ENCODE measurements at regions not wholly inside any gene's neighbourhood (a gene's known extent, or its start where the extent isn't known, plus 50 kb on each side); places are given as distances from the start of the nearest gene placed in this dataset.

DNA sequence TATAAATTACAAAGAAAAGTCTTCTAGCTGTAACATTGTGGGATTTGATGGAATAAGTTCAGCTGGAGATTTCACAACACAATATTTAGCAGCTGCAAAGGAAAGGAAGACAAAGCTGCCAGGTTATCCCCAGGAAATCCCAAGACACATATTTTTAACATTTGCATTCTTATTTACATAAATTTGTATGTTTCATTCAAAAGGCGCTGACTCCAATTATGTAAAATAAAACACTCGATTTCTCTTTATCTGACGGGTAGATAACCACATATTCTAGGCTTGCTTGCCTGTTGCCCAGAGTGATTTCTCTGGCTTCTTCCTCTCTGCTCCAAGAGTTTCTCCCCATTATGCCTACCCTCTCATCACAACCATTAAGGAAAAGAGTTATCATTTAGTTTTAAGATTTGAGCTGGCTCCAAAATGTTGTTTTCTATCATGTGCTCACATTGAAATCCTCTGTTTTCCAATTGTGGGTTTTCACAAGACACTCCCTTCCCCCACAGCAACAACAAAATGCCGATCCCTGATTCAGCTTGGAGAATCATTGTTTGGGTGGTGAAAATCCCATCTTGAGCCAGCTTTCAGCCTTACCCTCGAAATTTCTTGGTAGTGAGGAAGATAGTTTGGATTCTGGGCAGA, 128.2 kb upstream of the RASGEF1B start:
- H2BK120ac ChIP-seq (ENCODE audit: low read depth, low read length), result no peak overlapping the region
- no peak overlapping the region for H2BK5ac ChIP-seq (ENCODE audit: low read depth, low read length, poor library complexity, severe bottlenecking)
- peak overlapping the region; percentile 14 for H3K9ac ChIP-seq (ENCODE audit: low read length)
- no peaks in the 10 kb centered on the region for H3K4me1 ChIP-seq (ENCODE audit: control insufficient read depth, insufficient read depth, low read depth, low read length)
- H3K4ac ChIP-seq (ENCODE audit: low read depth in 1 of 2, low read length in 2 of 2), result no peak overlapping the region
- H3K27ac ChIP-seq (ENCODE audit: low read length, poor library complexity, severe bottlenecking), result no peak overlapping the region
- H2AFZ ChIP-seq (ENCODE audit: low read depth, low read length), result no peak overlapping the region
- no peak overlapping the region for H3K4me2 ChIP-seq (ENCODE audit: low read length, poor library complexity, severe bottlenecking)
- H3K23ac ChIP-seq (ENCODE audit: low read length in 2 of 2), result no peak overlapping the region
- no peak overlapping the region for H2AK5ac ChIP-seq (ENCODE audit: low read length, severe bottlenecking)
- peak overlapping the region in 1 of 2 experiments; percentile 36 for H3K4me3 ChIP-seq (ENCODE audit: insufficient read depth in 1 of 2, low read depth in 1 of 2, low read length in 2 of 2)
- whole genome bisulfite sequencing, result 86% methylated on average over 4 of the region's 5 CpGs
- H2BK15ac ChIP-seq (ENCODE audit: low read depth, poor library complexity, severe bottlenecking), result no peak overlapping the region
- H2BK12ac ChIP-seq (ENCODE audit: low read length in 2 of 2), result no peak overlapping the region
- no peak overlapping the region for H4K91ac ChIP-seq (ENCODE audit: low read length)
- peaks cover 7% of the 10 kb centered on the region for H3K9me3 ChIP-seq (ENCODE audit: control insufficient read depth, low read length)
- H3K36me3 ChIP-seq (ENCODE audit: control insufficient read depth in 1 of 2, insufficient read depth in 2 of 2, low read depth in 1 of 2, low read length in 2 of 2), result no peaks in the 10 kb centered on the region
- no peak overlapping the region for H4K8ac ChIP-seq (ENCODE audit: low read length)
- no peak overlapping the region for H3K18ac ChIP-seq (ENCODE audit: low read depth in 1 of 2, low read length in 2 of 2)
- no peak for DNase-seq
- no peak overlapping the region for H3K14ac ChIP-seq (ENCODE audit: low read length in 2 of 2)
- peaks cover 0 to 22% of the 10 kb centered on the region in 2 experiments for H3K27me3 ChIP-seq (ENCODE audit: control insufficient read depth in 1 of 2, insufficient read depth in 1 of 2, low read length in 2 of 2)
- no peaks in the 10 kb centered on the region for H3K79me1 ChIP-seq (replicated peaks; ENCODE audit: low read length, poor library complexity, severe bottlenecking)

DNA sequence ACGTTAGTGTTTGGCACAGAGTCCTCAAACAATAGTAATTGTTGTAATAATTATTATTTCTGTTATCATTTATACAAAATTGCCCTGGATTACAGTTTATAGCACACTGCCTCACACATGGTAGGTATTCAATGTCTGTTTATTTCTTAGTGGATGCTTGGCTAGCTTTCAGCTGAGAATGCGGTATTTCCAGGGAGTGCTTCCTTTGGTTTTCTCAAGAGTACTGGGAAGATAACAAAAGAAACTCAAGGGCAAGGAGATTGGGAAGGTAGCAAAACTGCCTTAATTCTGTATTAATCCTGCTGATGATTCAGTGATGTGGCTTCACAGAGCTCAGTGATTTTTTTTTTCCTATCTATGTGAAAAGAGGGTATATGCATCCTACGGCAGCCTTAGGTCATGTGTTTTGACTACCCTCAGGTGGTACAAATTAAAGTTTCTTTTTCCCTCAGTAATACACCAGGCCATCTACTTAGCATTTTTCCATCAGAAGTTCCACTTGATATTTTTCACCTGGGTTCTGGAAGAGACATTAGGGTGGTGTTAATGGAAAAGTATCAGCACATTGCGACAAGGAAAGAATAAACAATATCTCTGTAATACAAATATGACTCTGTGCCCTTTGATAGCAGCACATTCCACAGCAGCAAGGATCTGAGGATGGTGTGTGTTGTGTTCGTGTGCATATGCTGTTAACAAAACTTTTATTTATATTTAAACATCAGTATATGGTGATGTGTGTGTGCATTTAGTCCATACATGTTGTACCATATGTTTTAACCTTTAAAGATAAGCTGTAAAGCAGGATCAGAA, 124.3 kb upstream of the RASGEF1B start:
- no peak for DNase-seq
- Histone ChIP-seq H3K4me1 (ENCODE audit: control insufficient read depth, insufficient read depth, low read depth, low read length) (no peaks in the 10 kb centered on the region), H2AK5ac (ENCODE audit: low read length, severe bottlenecking) (no peak overlapping the region), H2BK5ac (ENCODE audit: low read depth, low read length, poor library complexity, severe bottlenecking) (no peak overlapping the region), H3K9ac (ENCODE audit: low read length) (no peak overlapping the region), H3K4me2 (ENCODE audit: low read length, poor library complexity, severe bottlenecking) (no peak overlapping the region), H2BK12ac (ENCODE audit: low read length in 2 of 2) (no peak overlapping the region), H4K91ac (ENCODE audit: low read length) (no peak overlapping the region), H3K4me3 (ENCODE audit: insufficient read depth in 1 of 2, low read depth in 1 of 2, low read length in 2 of 2) (no peak overlapping the region), H3K23ac (ENCODE audit: low read length in 2 of 2) (no peak overlapping the region), H4K8ac (ENCODE audit: low read length) (no peak overlapping the region), H2BK15ac (ENCODE audit: low read depth, poor library complexity, severe bottlenecking) (no peak overlapping the region), H3K36me3 (ENCODE audit: control insufficient read depth in 1 of 2, insufficient read depth in 2 of 2, low read depth in 1 of 2, low read length in 2 of 2) (no peaks in the 10 kb centered on the region), H2BK120ac (ENCODE audit: low read depth, low read length) (no peak overlapping the region), H3K79me1 (replicated peaks; ENCODE audit: low read length, poor library complexity, severe bottlenecking) (no peaks in the 10 kb centered on the region), H3K27me3 (ENCODE audit: control insufficient read depth in 1 of 2, insufficient read depth in 1 of 2, low read length in 2 of 2) (peaks cover 0 to 21% of the 10 kb centered on the region in 2 experiments), H3K4ac (ENCODE audit: low read depth in 1 of 2, low read length in 2 of 2) (no peak overlapping the region), H3K27ac (ENCODE audit: low read length, poor library complexity, severe bottlenecking) (no peak overlapping the region), H3K9me3 (ENCODE audit: control insufficient read depth, low read length) (peaks cover 7% of the 10 kb centered on the region), H3K14ac (ENCODE audit: low read length in 2 of 2) (no peak overlapping the region), H3K18ac (ENCODE audit: low read depth in 1 of 2, low read length in 2 of 2) (no peak overlapping the region), H2AFZ (ENCODE audit: low read depth, low read length) (no peak overlapping the region)
- 90% methylated on average over 1 of the region's 5 CpGs for WGBS

DNA sequence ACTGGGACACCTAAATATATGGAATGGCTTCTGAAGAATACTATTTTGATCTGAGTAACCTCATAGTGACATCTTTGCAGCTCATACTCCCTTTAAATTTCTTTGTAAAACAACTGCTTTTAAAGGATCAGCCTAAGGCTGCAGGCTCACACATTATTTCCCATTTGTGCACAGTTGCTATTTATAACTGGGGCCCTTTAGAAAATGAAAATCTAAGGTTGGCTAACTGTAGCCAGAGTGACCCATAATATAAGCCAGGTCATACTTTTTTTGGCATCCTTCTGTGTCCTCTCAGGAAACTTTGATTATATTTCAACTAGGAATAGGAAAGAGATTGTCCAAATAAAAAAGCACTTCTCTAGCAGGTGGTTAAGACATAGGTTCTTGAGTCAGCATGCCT, 123.6 kb upstream of the RASGEF1B start:
- H3K4me1 ChIP-seq (ENCODE audit: control insufficient read depth, insufficient read depth, low read depth, low read length), result no peaks in the 10 kb centered on the region
- H3K9me3 ChIP-seq (ENCODE audit: control insufficient read depth, low read length), result peaks cover 7% of the 10 kb centered on the region
- no peak overlapping the region for H2AFZ ChIP-seq (ENCODE audit: low read depth, low read length)
- peaks cover 0 to 14% of the 10 kb centered on the region in 2 experiments for H3K27me3 ChIP-seq (ENCODE audit: control insufficient read depth in 1 of 2, insufficient read depth in 1 of 2, low read length in 2 of 2)
- H4K91ac ChIP-seq (ENCODE audit: low read length), result no peak overlapping the region
- no peaks in the 10 kb centered on the region for H3K36me3 ChIP-seq (ENCODE audit: control insufficient read depth in 1 of 2, insufficient read depth in 2 of 2, low read depth in 1 of 2, low read length in 2 of 2)
- no peak overlapping the region for H2BK12ac ChIP-seq (ENCODE audit: low read length in 2 of 2)
- H3K4me2 ChIP-seq (ENCODE audit: low read length, poor library complexity, severe bottlenecking), result no peak overlapping the region
- no peak overlapping the region for H3K18ac ChIP-seq (ENCODE audit: low read depth in 1 of 2, low read length in 2 of 2)
- H2AK5ac ChIP-seq (ENCODE audit: low read length, severe bottlenecking), result no peak overlapping the region
- no peak overlapping the region for H3K23ac ChIP-seq (ENCODE audit: low read length in 2 of 2)
- H2BK120ac ChIP-seq (ENCODE audit: low read depth, low read length), result no peak overlapping the region
- DNase-seq, result no peak
- no peak overlapping the region for H2BK5ac ChIP-seq (ENCODE audit: low read depth, low read length, poor library complexity, severe bottlenecking)
- no peak overlapping the region for H2BK15ac ChIP-seq (ENCODE audit: low read depth, poor library complexity, severe bottlenecking)
- H3K14ac ChIP-seq (ENCODE audit: low read length in 2 of 2), result no peak overlapping the region
- H3K9ac ChIP-seq (ENCODE audit: low read length), result no peak overlapping the region
- no peak overlapping the region for H4K8ac ChIP-seq (ENCODE audit: low read length)
- H3K4ac ChIP-seq (ENCODE audit: low read depth in 1 of 2, low read length in 2 of 2), result no peak overlapping the region
- H3K79me1 ChIP-seq (replicated peaks; ENCODE audit: low read length, poor library complexity, severe bottlenecking), result no peaks in the 10 kb centered on the region
- no peak overlapping the region for H3K27ac ChIP-seq (ENCODE audit: low read length, poor library complexity, severe bottlenecking)
- H3K4me3 ChIP-seq (ENCODE audit: insufficient read depth in 1 of 2, low read depth in 1 of 2, low read length in 2 of 2), result no peak overlapping the region

DNA sequence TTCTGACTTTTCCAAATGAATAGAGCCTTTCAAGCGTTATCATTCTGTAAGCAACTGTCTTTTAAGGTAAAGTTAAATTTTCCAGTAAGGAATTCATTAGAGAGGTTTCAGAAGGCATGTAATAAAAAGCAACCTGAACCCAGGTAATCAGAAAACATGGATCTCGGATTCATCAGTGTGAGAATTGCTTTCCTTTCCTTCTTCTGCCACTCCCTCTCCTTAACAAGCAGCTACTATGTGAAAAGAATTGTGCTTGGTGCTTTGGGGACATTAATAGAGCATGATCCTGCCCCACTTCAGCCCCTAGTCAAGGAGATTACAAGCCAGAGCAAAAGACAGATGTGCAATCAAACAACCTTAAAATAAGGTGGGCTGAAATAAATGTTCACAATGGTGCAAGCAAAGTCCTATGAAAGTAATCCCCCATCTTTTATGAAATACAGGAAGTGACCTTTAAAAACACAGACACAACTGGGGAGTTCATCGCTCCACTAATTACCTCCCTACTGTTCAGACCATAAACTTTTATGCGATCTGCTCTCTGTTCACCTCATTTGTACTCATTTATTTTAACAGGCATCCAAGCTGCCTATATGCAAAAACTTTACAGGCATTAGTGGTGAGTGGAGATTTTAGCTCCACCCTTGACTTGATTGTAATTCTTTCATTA, 122.9 kb upstream of the RASGEF1B start:
- H3K9me3 ChIP-seq (ENCODE audit: control insufficient read depth, low read length), result peaks cover 7% of the 10 kb centered on the region
- no peak overlapping the region for H3K14ac ChIP-seq (ENCODE audit: low read length in 2 of 2)
- H3K23ac ChIP-seq (ENCODE audit: low read length in 2 of 2), result no peak overlapping the region
- no peak overlapping the region for H2BK15ac ChIP-seq (ENCODE audit: low read depth, poor library complexity, severe bottlenecking)
- peaks cover 0 to 9% of the 10 kb centered on the region in 2 experiments for H3K27me3 ChIP-seq (ENCODE audit: control insufficient read depth in 1 of 2, insufficient read depth in 1 of 2, low read length in 2 of 2)
- no peak overlapping the region for H2BK5ac ChIP-seq (ENCODE audit: low read depth, low read length, poor library complexity, severe bottlenecking)
- H3K79me1 ChIP-seq (replicated peaks; ENCODE audit: low read length, poor library complexity, severe bottlenecking), result no peaks in the 10 kb centered on the region
- no peak for DNase-seq
- H2BK120ac ChIP-seq (ENCODE audit: low read depth, low read length), result no peak overlapping the region
- H3K27ac ChIP-seq (ENCODE audit: low read length, poor library complexity, severe bottlenecking), result no peak overlapping the region
- H3K4me2 ChIP-seq (ENCODE audit: low read length, poor library complexity, severe bottlenecking), result no peak overlapping the region
- no peak overlapping the region for H2BK12ac ChIP-seq (ENCODE audit: low read length in 2 of 2)
- no peak overlapping the region for H3K4ac ChIP-seq (ENCODE audit: low read depth in 1 of 2, low read length in 2 of 2)
- WGBS, result 67% methylated on average over 1 of the region's 4 CpGs
- no peak overlapping the region for H4K91ac ChIP-seq (ENCODE audit: low read length)
- no peak overlapping the region for H3K9ac ChIP-seq (ENCODE audit: low read length)
- no peaks in the 10 kb centered on the region for H3K36me3 ChIP-seq (ENCODE audit: control insufficient read depth in 1 of 2, insufficient read depth in 2 of 2, low read depth in 1 of 2, low read length in 2 of 2)
- H3K18ac ChIP-seq (ENCODE audit: low read depth in 1 of 2, low read length in 2 of 2), result no peak overlapping the region
- no peak overlapping the region for H4K8ac ChIP-seq (ENCODE audit: low read length)
- H3K4me3 ChIP-seq (ENCODE audit: insufficient read depth in 1 of 2, low read depth in 1 of 2, low read length in 2 of 2), result no peak overlapping the region
- no peak overlapping the region for H2AK5ac ChIP-seq (ENCODE audit: low read length, severe bottlenecking)
- H3K4me1 ChIP-seq (ENCODE audit: control insufficient read depth, insufficient read depth, low read depth, low read length), result no peaks in the 10 kb centered on the region
- H2AFZ ChIP-seq (ENCODE audit: low read depth, low read length), result no peak overlapping the region

Measured in mesenchymal stem cell (in vitro differentiated cells and primary cell).